HG03432 (cell line): ENCODE measurements at regions not wholly inside any gene's neighbourhood (a gene's known extent, or its start where the extent isn't known, plus 50 kb on each side); places are given as distances from the start of the nearest gene placed in this dataset.
A peak's percentile ranks its signal among the peaks of the same experiment; 100 is the strongest.

Source experiments
- ATAC-seq: cut with Tn5 transposase; IDR thresholded peaks from one replicate; pipeline ENCODE4 v1.9.1; 2021; ENCODE audit warnings: mild to moderate bottlenecking, moderate library complexity; ENCODE audit not compliant: unreplicated experiment

GRCh38 chr12:88251798-88252197 lies 109.7 kb downstream of the TMTC3 start:
- ATAC-seq = no peak

GRCh38 chr12:88253371-88253978 lies 111.4 kb downstream of the TMTC3 start:
- ATAC-seq = no peak

GRCh38 chr12:88255224-88255623 lies 113.1 kb downstream of the TMTC3 start:
- ATAC-seq = no peak

GRCh38 chr12:88255847-88256246 lies 113.7 kb downstream of the TMTC3 start:
- ATAC-seq = no peak

GRCh38 chr12:88258396-88258795 lies 116.3 kb downstream of the TMTC3 start:
- no peak for ATAC-seq

GRCh38 chr12:88266806-88267360 lies 124.8 kb downstream of the TMTC3 start:
- no peak for ATAC-seq

GRCh38 chr12:88267630-88268029 lies 125.5 kb downstream of the TMTC3 start:
- no peak for ATAC-seq

- ATAC-seq = no peak
Observed at GRCh38 chr12:88272456-88272855, 130.3 kb downstream of the TMTC3 start.

- ATAC-seq = no peak
Observed at GRCh38 chr12:88273450-88273849, 131.3 kb downstream of the TMTC3 start.

- no peak for ATAC-seq
Observed at GRCh38 chr12:88273875-88274274, 131.8 kb downstream of the TMTC3 start.

GRCh38 chr12:88291498-88292131 lies 149.5 kb downstream of the TMTC3 start:
- ATAC-seq = no peak

- ATAC-seq = no peak
Observed at GRCh38 chr12:88298014-88298682, 156.0 kb downstream of the TMTC3 start.

GRCh38 chr12:88298761-88299242 lies 156.7 kb downstream of the TMTC3 start:
- peak; percentile 42 for ATAC-seq

- ATAC-seq = peak; percentile 96
Observed at GRCh38 chr12:88299567-88300101, 157.5 kb downstream of the TMTC3 start.

GRCh38 chr12:88300931-88301330 lies 158.8 kb downstream of the TMTC3 start:
- ATAC-seq = no peak

GRCh38 chr12:88303335-88303734 lies 161.2 kb downstream of the TMTC3 start:
- ATAC-seq = no peak

- ATAC-seq = no peak
Observed at GRCh38 chr12:88305254-88305890, 163.3 kb downstream of the TMTC3 start.

GRCh38 chr12:88306471-88307069 lies 164.5 kb downstream of the TMTC3 start:
- no peak for ATAC-seq

GRCh38 chr12:88307961-88308360 lies 165.9 kb downstream of the TMTC3 start:
- no peak for ATAC-seq

- ATAC-seq = no peak
Observed at GRCh38 chr12:88308825-88309224, 166.7 kb downstream of the TMTC3 start.

GRCh38 chr12:88309546-88309945 lies 167.4 kb downstream of the TMTC3 start:
- ATAC-seq = no peak
